ENCODE measurements at regions not wholly inside any gene's neighbourhood (a gene's known extent, or its start where the extent isn't known, plus 50 kb on each side); places are given as distances from the start of the nearest gene placed in this dataset.

- Mint-ChIP-seq H3K4me3 (no peak overlapping the region), H3K36me3 (no peaks in the 10 kb centered on the region), H3K9me3 (no peaks in the 10 kb centered on the region), H3K27ac (no peak overlapping the region), H3K4me1 (no peaks in the 10 kb centered on the region), H3K27me3 (no peaks in the 10 kb centered on the region)
Measured at GRCh38 chr2:236894791-236895190, 190.9 kb upstream of the COPS8 start.

- Mint-ChIP-seq H3K4me3 (no peak overlapping the region), H3K9me3 (no peaks in the 10 kb centered on the region), H3K27me3 (no peaks in the 10 kb centered on the region), H3K27ac (no peak overlapping the region), H3K4me1 (no peaks in the 10 kb centered on the region), H3K36me3 (no peaks in the 10 kb centered on the region)
Measured at GRCh38 chr2:236895497-236895896, 190.2 kb upstream of the COPS8 start.

GRCh38 chr2:236896688-236897087, 189.0 kb upstream of the COPS8 start:
- H3K27ac Mint-ChIP-seq = no peak overlapping the region
- no peaks in the 10 kb centered on the region for H3K4me1 Mint-ChIP-seq
- H3K9me3 Mint-ChIP-seq = no peaks in the 10 kb centered on the region
- H3K4me3 Mint-ChIP-seq = no peak overlapping the region
- H3K27me3 Mint-ChIP-seq = peaks cover 3% of the 10 kb centered on the region
- no peaks in the 10 kb centered on the region for H3K36me3 Mint-ChIP-seq

GRCh38 chr2:236899146-236899545, 186.5 kb upstream of the COPS8 start:
- no peaks in the 10 kb centered on the region for H3K4me1 Mint-ChIP-seq
- H3K27ac Mint-ChIP-seq = no peak overlapping the region
- no peaks in the 10 kb centered on the region for H3K36me3 Mint-ChIP-seq
- H3K4me3 Mint-ChIP-seq = no peak overlapping the region
- H3K9me3 Mint-ChIP-seq = no peaks in the 10 kb centered on the region
- peaks cover 7% of the 10 kb centered on the region for H3K27me3 Mint-ChIP-seq

- Mint-ChIP-seq H3K27me3 (peaks cover 11% of the 10 kb centered on the region), H3K4me1 (no peaks in the 10 kb centered on the region), H3K9me3 (no peaks in the 10 kb centered on the region), H3K4me3 (no peak overlapping the region), H3K27ac (no peak overlapping the region), H3K36me3 (no peaks in the 10 kb centered on the region)
Measured at GRCh38 chr2:236899950-236900640, 185.6 kb upstream of the COPS8 start.

GRCh38 chr2:236901956-236902355, 183.7 kb upstream of the COPS8 start:
- no peaks in the 10 kb centered on the region for H3K9me3 Mint-ChIP-seq
- peaks cover 11% of the 10 kb centered on the region for H3K27me3 Mint-ChIP-seq
- H3K4me3 Mint-ChIP-seq = no peak overlapping the region
- no peaks in the 10 kb centered on the region for H3K36me3 Mint-ChIP-seq
- no peak overlapping the region for H3K27ac Mint-ChIP-seq
- no peaks in the 10 kb centered on the region for H3K4me1 Mint-ChIP-seq

GRCh38 chr2:236903978-236904377, 181.7 kb upstream of the COPS8 start:
- no peak overlapping the region for H3K27ac Mint-ChIP-seq

GRCh38 chr2:236904389-236905263, 181.1 kb upstream of the COPS8 start:
- Mint-ChIP-seq H3K27me3 (peaks cover 11% of the 10 kb centered on the region), H3K4me1 (no peaks in the 10 kb centered on the region), H3K4me3 (no peak overlapping the region), H3K9me3 (no peaks in the 10 kb centered on the region), H3K27ac (no peak overlapping the region), H3K36me3 (no peaks in the 10 kb centered on the region)

More at GRCh38 chr2:236903978-236904377, 181.7 kb upstream of the COPS8 start:
- no peaks in the 10 kb centered on the region for H3K36me3 Mint-ChIP-seq
- peaks cover 11% of the 10 kb centered on the region for H3K27me3 Mint-ChIP-seq
- H3K9me3 Mint-ChIP-seq = no peaks in the 10 kb centered on the region
- no peaks in the 10 kb centered on the region for H3K4me1 Mint-ChIP-seq
- no peak overlapping the region for H3K4me3 Mint-ChIP-seq

- Mint-ChIP-seq H3K4me1 (no peaks in the 10 kb centered on the region), H3K36me3 (no peaks in the 10 kb centered on the region), H3K27ac (no peak overlapping the region), H3K9me3 (no peaks in the 10 kb centered on the region), H3K4me3 (no peak overlapping the region), H3K27me3 (peaks cover 10% of the 10 kb centered on the region)
Measured at GRCh38 chr2:236905976-236906375, 179.7 kb upstream of the COPS8 start.

GRCh38 chr2:236908439-236909192, 177.1 kb upstream of the COPS8 start:
- H3K27ac Mint-ChIP-seq = no peak overlapping the region
- no peak overlapping the region for H3K4me3 Mint-ChIP-seq
- no peaks in the 10 kb centered on the region for H3K36me3 Mint-ChIP-seq
- H3K4me1 Mint-ChIP-seq = no peaks in the 10 kb centered on the region
- no peaks in the 10 kb centered on the region for H3K9me3 Mint-ChIP-seq
- H3K27me3 Mint-ChIP-seq = peaks cover 4% of the 10 kb centered on the region

- Mint-ChIP-seq H3K4me3 (no peak overlapping the region), H3K36me3 (no peaks in the 10 kb centered on the region), H3K27ac (no peak overlapping the region), H3K9me3 (no peaks in the 10 kb centered on the region), H3K27me3 (peaks cover 4% of the 10 kb centered on the region), H3K4me1 (no peaks in the 10 kb centered on the region)
Measured at GRCh38 chr2:236909193-236909504, 176.5 kb upstream of the COPS8 start.

GRCh38 chr2:236909802-236910201, 175.9 kb upstream of the COPS8 start:
- H3K4me3 Mint-ChIP-seq = no peak overlapping the region
- H3K4me1 Mint-ChIP-seq = no peaks in the 10 kb centered on the region
- H3K9me3 Mint-ChIP-seq = no peaks in the 10 kb centered on the region
- no peaks in the 10 kb centered on the region for H3K36me3 Mint-ChIP-seq
- no peaks in the 10 kb centered on the region for H3K27me3 Mint-ChIP-seq
- no peak overlapping the region for H3K27ac Mint-ChIP-seq

- no peaks in the 10 kb centered on the region for H3K27me3 Mint-ChIP-seq
- H3K36me3 Mint-ChIP-seq = no peaks in the 10 kb centered on the region
- H3K27ac Mint-ChIP-seq = no peak overlapping the region
- no peak overlapping the region for H3K4me3 Mint-ChIP-seq
- H3K4me1 Mint-ChIP-seq = no peaks in the 10 kb centered on the region
- H3K9me3 Mint-ChIP-seq = no peaks in the 10 kb centered on the region
Measured at GRCh38 chr2:236910781-236911495, 174.8 kb upstream of the COPS8 start.

- Mint-ChIP-seq H3K36me3 (no peaks in the 10 kb centered on the region), H3K27me3 (no peaks in the 10 kb centered on the region), H3K9me3 (no peaks in the 10 kb centered on the region), H3K4me3 (no peak overlapping the region), H3K4me1 (no peaks in the 10 kb centered on the region), H3K27ac (no peak overlapping the region)
Measured at GRCh38 chr2:236912326-236913120, 173.2 kb upstream of the COPS8 start.

GRCh38 chr2:236915186-236915585, 170.5 kb upstream of the COPS8 start:
- Mint-ChIP-seq H3K4me3 (no peak overlapping the region), H3K9me3 (no peaks in the 10 kb centered on the region), H3K27ac (no peak overlapping the region), H3K36me3 (no peaks in the 10 kb centered on the region), H3K4me1 (no peaks in the 10 kb centered on the region), H3K27me3 (no peaks in the 10 kb centered on the region)
